KMS-11 (cell line): ENCODE measurements at regions not wholly inside any gene's neighbourhood (a gene's known extent, or its start where the extent isn't known, plus 50 kb on each side); places are given as distances from the start of the nearest gene placed in this dataset.

Experiments used
- H2AFZ ChIP-seq: fragments of 200-600 bp; sonication (generic); 2 replicates; pipeline ENCODE4 v1.6.1; 2016; ENCODE audit warnings: antibody characterized with exemption, mixed run types, low read depth
- H3K27ac ChIP-seq: fragments of 200-600 bp; sonication (generic); 2 replicates; pipeline ENCODE4 v1.6.1; 2016; ENCODE audit warnings: mild to moderate bottlenecking, mixed run types
- H3K27me3 ChIP-seq: fragments of 200-600 bp; sonication (generic); 2 replicates; pipeline ENCODE4 v1.6.1; 2017; ENCODE audit warnings: mild to moderate bottlenecking, low read depth, mixed run types, moderate library complexity; ENCODE audit not compliant: insufficient read depth
- H3K36me3 ChIP-seq: fragments of 200-600 bp; sonication (generic); 2 replicates; pipeline ENCODE4 v1.6.1; 2017; ENCODE audit warnings: mild to moderate bottlenecking, mixed run types; ENCODE audit not compliant: insufficient read depth
- H3K4me1 ChIP-seq: fragments of 200-600 bp; sonication (generic); 2 replicates; pipeline ENCODE4 v1.6.1; 2016; ENCODE audit warnings: mild to moderate bottlenecking, low read depth, mixed run types; ENCODE audit not compliant: poor library complexity, severe bottlenecking
- H3K4me2 ChIP-seq: fragments of 200-600 bp; sonication (generic); 2 replicates; pipeline ENCODE4 v1.7.0; 2016; ENCODE audit warnings: mild to moderate bottlenecking, mixed run types
- H3K4me3 ChIP-seq: fragments of 200-600 bp; sonication (generic); IDR thresholded peaks from 2 replicates; pipeline ENCODE4 v1.6.1; 2017; ENCODE audit warnings: low read depth, low read length, mixed read lengths; ENCODE audit not compliant: insufficient read depth
- H3K79me2 ChIP-seq: fragments of 200-600 bp; sonication (generic); 2 replicates; pipeline ENCODE4 v1.6.1; 2016; ENCODE audit warnings: low read depth, mixed run types; ENCODE audit not compliant: insufficient read depth
- H3K9ac ChIP-seq: fragments of 200-600 bp; sonication (generic); 2 replicates; pipeline ENCODE4 v1.6.1; 2016; ENCODE audit warnings: mild to moderate bottlenecking, mixed run types
- H4K20me1 ChIP-seq: fragments of 200-600 bp; sonication (generic); 2 replicates; pipeline ENCODE4 v1.6.1; 2016; ENCODE audit warnings: mild to moderate bottlenecking, mixed run types; ENCODE audit not compliant: insufficient read depth
- CTCF ChIP-seq: fragments of 200-600 bp; sonication (generic); conservative IDR thresholded peaks from 2 replicates; pipeline ENCODE4 v1.6.1; 2017; ENCODE audit warnings: low read depth, mild to moderate bottlenecking, antibody characterized with exemption, low read length, moderate library complexity, mixed read lengths

- Histone ChIP-seq H3K27me3 (no peaks in the 10 kb centered on the region), H4K20me1 (no peaks in the 10 kb centered on the region), H3K36me3 (no peaks in the 10 kb centered on the region), H3K9ac (no peak overlapping the region), H3K27ac (no peak overlapping the region), H3K4me2 (no peak overlapping the region), H2AFZ (no peak overlapping the region), H3K79me2 (no peaks in the 10 kb centered on the region), H3K4me3 (no peak overlapping the region), H3K4me1 (no peaks in the 10 kb centered on the region)
- no peak for TF ChIP-seq CTCF
Measured at GRCh38 chr16:7979448-7980132, 610.7 kb downstream of the TMEM114 start.

GRCh38 chr16:7976563-7976962 lies 613.7 kb downstream of the TMEM114 start:
- H3K36me3 ChIP-seq, result no peaks in the 10 kb centered on the region
- no peak for TF ChIP-seq CTCF
- H4K20me1 ChIP-seq, result no peaks in the 10 kb centered on the region
- H3K4me1 ChIP-seq, result no peaks in the 10 kb centered on the region
- H3K4me2 ChIP-seq, result no peak overlapping the region
- no peaks in the 10 kb centered on the region for H3K27me3 ChIP-seq
- no peaks in the 10 kb centered on the region for H3K79me2 ChIP-seq
- no peak overlapping the region for H2AFZ ChIP-seq
- H3K27ac ChIP-seq, result no peak overlapping the region
- no peak overlapping the region for H3K4me3 ChIP-seq
- H3K9ac ChIP-seq, result no peak overlapping the region

- no peak overlapping the region for H3K9ac ChIP-seq
- H3K27me3 ChIP-seq, result no peaks in the 10 kb centered on the region
- H4K20me1 ChIP-seq, result no peaks in the 10 kb centered on the region
- H3K4me3 ChIP-seq, result no peak overlapping the region
- H2AFZ ChIP-seq, result no peak overlapping the region
- H3K4me1 ChIP-seq, result no peaks in the 10 kb centered on the region
- H3K79me2 ChIP-seq, result no peaks in the 10 kb centered on the region
- no peaks in the 10 kb centered on the region for H3K36me3 ChIP-seq
- H3K27ac ChIP-seq, result no peak overlapping the region
- no peak for TF ChIP-seq CTCF
- H3K4me2 ChIP-seq, result no peak overlapping the region
Measured at GRCh38 chr16:7976125-7976524, 614.2 kb downstream of the TMEM114 start.

GRCh38 chr16:7967996-7968509 lies 622.3 kb downstream of the TMEM114 start:
- no peak overlapping the region for H2AFZ ChIP-seq
- no peaks in the 10 kb centered on the region for H4K20me1 ChIP-seq
- H3K4me2 ChIP-seq, result no peak overlapping the region
- H3K4me1 ChIP-seq, result no peaks in the 10 kb centered on the region
- H3K27ac ChIP-seq, result no peak overlapping the region
- H3K27me3 ChIP-seq, result no peaks in the 10 kb centered on the region
- no peak overlapping the region for H3K4me3 ChIP-seq
- no peaks in the 10 kb centered on the region for H3K36me3 ChIP-seq
- TF ChIP-seq CTCF, result no peak
- H3K9ac ChIP-seq, result no peak overlapping the region
- no peaks in the 10 kb centered on the region for H3K79me2 ChIP-seq
